ENCODE measurements at regions not wholly inside any gene's neighbourhood (a gene's known extent, or its start where the extent isn't known, plus 50 kb on each side); places are given as distances from the start of the nearest gene placed in this dataset.

DNA sequence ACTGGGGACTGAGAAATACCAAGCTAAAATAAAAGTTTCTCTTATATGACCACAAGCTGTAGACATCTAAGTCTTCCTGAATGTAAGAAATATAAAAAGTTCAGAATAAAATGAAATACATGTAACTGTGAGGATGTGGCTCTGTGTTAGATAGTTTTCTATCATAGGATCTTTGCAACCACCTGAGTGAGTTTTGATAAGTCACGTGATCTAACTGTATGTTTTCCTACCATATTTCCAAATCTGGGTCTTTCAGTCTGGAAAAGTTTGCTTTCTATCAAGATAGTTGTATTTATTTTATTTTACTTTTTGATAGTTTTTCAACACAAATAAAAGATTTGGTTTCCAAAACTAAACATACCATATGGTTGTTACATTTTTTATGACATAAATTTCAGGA is 1905.8 kb upstream of the ACO1 start:
- H4K20me1 ChIP-seq (replicated peaks in 1 of 2; ENCODE audit: control insufficient read depth in 1 of 2, insufficient read depth in 2 of 2, low read length in 2 of 2): no peaks in the 10 kb centered on the region
- no peak overlapping the region for H3K14ac ChIP-seq (ENCODE audit: insufficient read length)
- H3K9ac ChIP-seq (replicated peaks in 1 of 4; ENCODE audit: extremely low read depth in 1 of 4, low read depth in 3 of 4, low read length in 3 of 4): no peak overlapping the region
- no peak overlapping the region for H2BK120ac ChIP-seq (replicated peaks; ENCODE audit: low read depth, low read length)
- no peak overlapping the region for H4K8ac ChIP-seq (ENCODE audit: extremely low read depth, insufficient read depth, low read length)
- no peaks in the 10 kb centered on the region for H3K27me3 ChIP-seq (replicated peaks in 1 of 4; ENCODE audit: control insufficient read depth in 3 of 4, extremely low read depth in 1 of 4, insufficient read depth in 3 of 4, low read length in 3 of 4)
- no peak overlapping the region for H3K23ac ChIP-seq (ENCODE audit: insufficient read length)
- no peak overlapping the region for H3K4me3 ChIP-seq (ENCODE audit: extremely low read depth in 1 of 4, insufficient read depth in 2 of 4, low read depth in 3 of 4, low read length in 4 of 4)
- no peak overlapping the region for H3K56ac ChIP-seq (replicated peaks; ENCODE audit: insufficient read length, low read depth, low read length)
- H3K27ac ChIP-seq (ENCODE audit: low read depth, low read length): no peak overlapping the region
- H3K18ac ChIP-seq (ENCODE audit: extremely low read depth, low read length): no peak overlapping the region
- H3K4ac ChIP-seq (replicated peaks; ENCODE audit: insufficient read length, low read depth, low read length): no peak overlapping the region
- no peak overlapping the region for H3K4me2 ChIP-seq (ENCODE audit: insufficient read depth in 1 of 2, low read depth in 2 of 2, low read length in 2 of 2)
- no peaks in the 10 kb centered on the region for H3K79me1 ChIP-seq (ENCODE audit: low read depth, low read length)
- H4K91ac ChIP-seq (replicated peaks; ENCODE audit: insufficient read length, low read length): no peak overlapping the region
- no peaks in the 10 kb centered on the region for H3K23me2 ChIP-seq (ENCODE audit: low read depth, low read length)
- no peak overlapping the region for H4K5ac ChIP-seq (ENCODE audit: insufficient read length, low read depth, low read length)
- no peak overlapping the region for H2AK5ac ChIP-seq (ENCODE audit: low read depth, low read length)
- no peaks in the 10 kb centered on the region for H3K9me3 ChIP-seq (ENCODE audit: insufficient read depth in 2 of 2, low read depth in 1 of 2, low read length in 1 of 2)
- no peak overlapping the region for H2BK20ac ChIP-seq (ENCODE audit: low read length)
- H3K79me2 ChIP-seq (ENCODE audit: control insufficient read depth in 1 of 2, insufficient read depth in 2 of 2, low read length in 2 of 2): no peaks in the 10 kb centered on the region
- H2BK5ac ChIP-seq (ENCODE audit: low read depth, low read length): no peak overlapping the region
- WGBS, 2 experiments (ENCODE audit: extremely low coverage in 1 of 2, insufficient coverage in 1 of 2, insufficient read length in 1 of 2, insufficient replicate concordance in 2 of 2, low coverage in 1 of 2, low lambda C conversion rate in 2 of 2, missing lambda C conversion rate in 1 of 2): 93% methylated on average over 1 of the region's 1 CpG; no CpG with 5 or more reads in 1 of the 2 experiments
- H3K36me3 ChIP-seq (ENCODE audit: control insufficient read depth in 2 of 4, insufficient read depth in 4 of 4, low read length in 3 of 4): no peaks in the 10 kb centered on the region
- H2AFZ ChIP-seq (ENCODE audit: low read length): no peak overlapping the region
- FAIRE-seq (no peak), DNase-seq (ENCODE audit: low read depth in 1 of 2, low spot score in 2 of 2) (no peak)
- CTCF ChIA-PET (ENCODE audit: partially characterized antibody): no interaction called here
- no peaks in the 10 kb centered on the region for H3K4me1 ChIP-seq (replicated peaks in 1 of 4; ENCODE audit: control insufficient read depth in 3 of 4, insufficient read depth in 4 of 4, low read length in 3 of 4)
- no peak overlapping the region for H2BK15ac ChIP-seq (ENCODE audit: low read length)
- no peak overlapping the region for H2BK12ac ChIP-seq (ENCODE audit: low read depth, low read length)
- POLR2A ChIA-PET (ENCODE audit: partially characterized antibody): no interaction called here
- TF ChIP-seq POLR2AphosphoS5 (IDR thresholded peaks at IDR 0.05; ENCODE audit: low read depth, low read length) (no peak), CBX5 (IDR thresholded peaks at IDR 0.05; ENCODE audit: low read depth, low read length) (no peak), CHD1 (IDR thresholded peaks at IDR 0.05; ENCODE audit: low read depth, low read length) (no peak), GTF2F1 (IDR thresholded peaks at IDR 0.05; ENCODE audit: borderline replicate concordance, low read depth, low read length) (no peak), BRCA1 (IDR thresholded peaks at IDR 0.05; ENCODE audit: low read depth, low read length) (no peak), TEAD4 (IDR thresholded peaks at IDR 0.05; ENCODE audit: low read depth, low read length) (no peak), ASH2L (IDR thresholded peaks at IDR 0.05; ENCODE audit: low read length) (no peak), SP2 (IDR thresholded peaks at IDR 0.05; ENCODE audit: low read length) (no peak), HDAC2 (IDR thresholded peaks at IDR 0.05; ENCODE audit: borderline replicate concordance in 1 of 2, low read depth in 2 of 2, low read length in 2 of 2) (no peak), NRF1 (IDR thresholded peaks at IDR 0.05; ENCODE audit: low read depth, low read length) (no peak), BACH1 (IDR thresholded peaks at IDR 0.05; ENCODE audit: low read length) (no peak), CHD2 (IDR thresholded peaks at IDR 0.05; ENCODE audit: low read length) (no peak), MAFK (IDR thresholded peaks at IDR 0.05; ENCODE audit: low read depth, low read length) (no peak)
- TF ChIP-seq, protein P1, sequence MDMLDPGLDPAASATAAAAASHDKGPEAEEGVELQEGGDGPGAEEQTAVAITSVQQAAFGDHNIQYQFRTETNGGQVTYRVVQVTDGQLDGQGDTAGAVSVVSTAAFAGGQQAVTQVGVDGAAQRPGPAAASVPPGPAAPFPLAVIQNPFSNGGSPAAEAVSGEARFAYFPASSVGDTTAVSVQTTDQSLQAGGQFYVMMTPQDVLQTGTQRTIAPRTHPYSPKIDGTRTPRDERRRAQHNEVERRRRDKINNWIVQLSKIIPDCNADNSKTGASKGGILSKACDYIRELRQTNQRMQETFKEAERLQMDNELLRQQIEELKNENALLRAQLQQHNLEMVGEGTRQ (IDR thresholded peaks at IDR 0.05; ENCODE audit: low read length): no peak
- TF ChIP-seq, protein P2, sequence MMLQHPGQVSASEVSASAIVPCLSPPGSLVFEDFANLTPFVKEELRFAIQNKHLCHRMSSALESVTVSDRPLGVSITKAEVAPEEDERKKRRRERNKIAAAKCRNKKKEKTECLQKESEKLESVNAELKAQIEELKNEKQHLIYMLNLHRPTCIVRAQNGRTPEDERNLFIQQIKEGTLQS (IDR thresholded peaks at IDR 0.05; ENCODE audit: insufficient read depth, low read depth, low read length): no peak
